ENCODE measurements at regions not wholly inside any gene's neighbourhood (a gene's known extent, or its start where the extent isn't known, plus 50 kb on each side); places are given as distances from the start of the nearest gene placed in this dataset.
A peak's percentile ranks its signal among the peaks of the same experiment; 100 is the strongest.

DNA sequence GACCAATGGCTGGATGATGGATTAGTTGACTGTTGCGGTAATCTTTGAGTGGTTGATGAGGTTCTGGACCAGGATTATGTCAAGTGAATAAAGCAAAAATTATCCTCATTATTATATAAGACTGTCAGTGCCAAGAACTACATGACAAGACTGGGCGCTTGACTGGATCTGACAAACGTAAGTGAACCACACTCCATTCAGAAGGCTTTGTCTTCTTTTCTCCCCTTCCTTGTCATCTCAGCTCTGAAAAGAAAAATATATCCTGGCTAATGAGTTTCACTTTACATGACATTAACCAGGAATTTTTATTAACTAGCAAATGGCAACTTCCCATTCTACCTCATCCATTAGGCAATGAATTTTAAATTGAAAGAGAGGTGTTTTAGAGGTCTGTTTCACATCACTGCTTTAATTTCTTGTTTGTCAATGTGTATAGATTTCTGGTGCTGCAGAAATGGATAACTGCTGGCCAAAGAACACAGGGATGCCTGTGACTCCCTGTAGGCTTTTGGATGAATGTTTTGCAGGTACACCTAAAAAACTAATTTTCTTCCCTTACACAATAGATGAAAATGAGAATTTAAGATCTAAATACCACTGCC is 150.1 kb downstream of the ELOVL4 start:
- Mint-ChIP-seq H3K4me1 (ENCODE audit: low read depth) (no peaks in the 10 kb centered on the region), H3K9me3 (ENCODE audit: low read depth) (no peaks in the 10 kb centered on the region), H3K4me3 (no peak overlapping the region), H3K27ac (no peak overlapping the region), H3K27me3 (no peaks in the 10 kb centered on the region), H3K36me3 (no peaks in the 10 kb centered on the region)

DNA sequence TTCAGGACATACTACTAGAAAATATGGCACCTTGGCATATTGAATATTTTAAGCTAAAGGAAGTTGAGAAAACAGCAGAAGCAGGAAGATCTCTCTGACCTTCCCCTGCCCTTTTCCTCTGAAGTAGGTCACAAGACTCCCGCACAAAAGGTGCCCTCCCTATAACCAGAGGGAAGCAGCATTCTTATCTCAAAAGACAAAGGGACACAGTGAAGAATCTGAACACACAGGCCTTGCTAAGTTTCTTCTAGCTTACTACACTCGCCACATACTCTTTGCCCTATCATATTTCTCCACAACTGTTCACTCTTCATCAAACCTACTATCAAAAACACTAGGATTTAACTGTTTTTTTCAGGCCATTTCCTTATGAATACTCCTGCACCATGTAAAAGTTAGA is 151.2 kb downstream of the ELOVL4 start:
- no peak overlapping the region for H3K27ac Mint-ChIP-seq
- H3K36me3 Mint-ChIP-seq: no peaks in the 10 kb centered on the region
- H3K27me3 Mint-ChIP-seq: no peaks in the 10 kb centered on the region
- no peaks in the 10 kb centered on the region for H3K9me3 Mint-ChIP-seq (ENCODE audit: low read depth)
- H3K4me1 Mint-ChIP-seq (ENCODE audit: low read depth): no peaks in the 10 kb centered on the region
- no peak overlapping the region for H3K4me3 Mint-ChIP-seq

DNA sequence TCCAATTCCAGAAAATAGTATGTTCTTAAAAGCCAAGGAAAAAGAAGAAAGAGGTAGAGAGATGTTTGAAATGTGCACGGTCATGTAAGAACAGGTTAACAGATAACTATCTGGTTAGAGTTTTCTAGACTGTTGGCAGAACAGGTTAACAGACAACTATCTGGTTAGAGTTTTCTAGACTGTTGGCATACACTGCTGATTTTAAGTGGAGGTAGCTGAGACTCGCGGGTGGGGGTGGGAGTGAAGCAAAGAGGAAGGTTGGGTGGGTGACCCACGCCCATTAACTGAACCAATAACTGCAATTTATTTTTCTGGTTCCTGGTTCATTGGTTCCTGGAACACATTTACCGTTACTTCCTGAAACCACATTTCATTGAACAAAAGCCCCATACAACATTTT is 157.5 kb downstream of the ELOVL4 start:
- Mint-ChIP-seq H3K9me3 (ENCODE audit: low read depth) (no peaks in the 10 kb centered on the region), H3K4me3 (no peak overlapping the region), H3K4me1 (ENCODE audit: low read depth) (no peaks in the 10 kb centered on the region), H3K36me3 (no peaks in the 10 kb centered on the region), H3K27me3 (no peaks in the 10 kb centered on the region), H3K27ac (no peak overlapping the region)

DNA sequence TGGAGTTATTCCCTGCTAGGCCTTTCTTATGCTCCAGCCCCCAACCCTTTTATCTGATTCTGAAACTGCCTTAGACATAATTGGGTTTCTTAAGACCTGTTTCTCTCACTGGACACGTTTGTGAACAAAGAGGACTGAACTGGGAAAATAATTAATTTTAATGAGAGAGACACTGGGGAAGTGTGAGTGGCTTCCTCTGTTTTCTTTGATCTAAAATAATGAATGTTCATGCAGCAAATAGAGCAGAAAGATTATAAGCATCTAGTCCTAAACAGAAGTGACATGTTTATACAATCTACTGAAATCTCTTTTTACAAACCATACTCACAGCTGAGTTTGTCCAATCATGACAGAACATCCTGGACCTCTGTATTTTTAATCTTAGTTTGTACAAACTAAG is 157.6 kb downstream of the SH3BGRL2 start:
- no peak overlapping the region for H3K4me3 Mint-ChIP-seq
- no peaks in the 10 kb centered on the region for H3K4me1 Mint-ChIP-seq (ENCODE audit: low read depth)
- H3K36me3 Mint-ChIP-seq: no peaks in the 10 kb centered on the region

DNA sequence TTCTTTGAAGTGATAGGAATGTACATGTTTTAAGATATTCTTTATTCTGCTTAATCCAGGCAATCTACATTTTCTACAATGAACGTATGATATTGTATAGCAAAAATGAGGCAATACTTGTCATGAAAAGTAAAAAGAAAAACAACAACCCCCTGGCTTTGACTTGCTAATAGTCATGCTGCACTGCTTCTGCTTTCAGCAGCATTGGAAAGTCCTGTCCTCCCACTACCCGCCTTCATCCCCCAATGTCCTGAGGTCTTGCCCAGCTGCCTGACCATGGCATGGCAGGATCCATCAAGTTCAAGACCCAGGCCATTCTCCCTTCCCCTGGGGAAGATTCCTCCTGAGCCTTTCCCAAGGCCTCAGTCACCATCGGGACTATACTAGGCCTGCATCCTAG is 156.5 kb downstream of the SH3BGRL2 start:
- Mint-ChIP-seq H3K4me3 (no peak overlapping the region), H3K9me3 (ENCODE audit: low read depth) (no peaks in the 10 kb centered on the region), H3K27me3 (no peaks in the 10 kb centered on the region), H3K36me3 (no peaks in the 10 kb centered on the region), H3K27ac (no peak overlapping the region), H3K4me1 (ENCODE audit: low read depth) (no peaks in the 10 kb centered on the region)

More for the DNA sequence above, 157.6 kb downstream of the SH3BGRL2 start:
- H3K9me3 Mint-ChIP-seq (ENCODE audit: low read depth): no peaks in the 10 kb centered on the region
- no peaks in the 10 kb centered on the region for H3K27me3 Mint-ChIP-seq
- no peak overlapping the region for H3K27ac Mint-ChIP-seq

DNA sequence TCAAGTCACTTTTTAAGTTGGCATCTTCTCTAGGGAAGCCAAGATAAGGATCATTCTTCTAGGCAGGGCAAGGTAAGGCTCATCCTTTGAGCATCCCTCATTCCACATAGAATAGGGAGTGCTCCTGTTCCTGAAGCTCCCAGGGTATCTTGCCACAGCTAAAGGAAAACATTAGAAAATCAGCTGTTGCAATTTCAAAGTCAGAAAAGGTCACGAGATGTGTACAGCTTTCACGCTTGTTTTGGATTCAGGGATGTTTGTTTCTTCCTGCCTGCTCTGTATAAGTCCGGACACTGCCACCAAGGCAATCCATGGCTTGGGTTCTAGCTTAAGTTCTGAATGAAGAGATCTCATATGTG is 153.2 kb downstream of the SH3BGRL2 start:
- Mint-ChIP-seq H3K36me3 (no peaks in the 10 kb centered on the region), H3K27ac (no peak overlapping the region), H3K4me1 (ENCODE audit: low read depth) (no peaks in the 10 kb centered on the region), H3K9me3 (ENCODE audit: low read depth) (no peaks in the 10 kb centered on the region), H3K4me3 (no peak overlapping the region), H3K27me3 (no peaks in the 10 kb centered on the region)

DNA sequence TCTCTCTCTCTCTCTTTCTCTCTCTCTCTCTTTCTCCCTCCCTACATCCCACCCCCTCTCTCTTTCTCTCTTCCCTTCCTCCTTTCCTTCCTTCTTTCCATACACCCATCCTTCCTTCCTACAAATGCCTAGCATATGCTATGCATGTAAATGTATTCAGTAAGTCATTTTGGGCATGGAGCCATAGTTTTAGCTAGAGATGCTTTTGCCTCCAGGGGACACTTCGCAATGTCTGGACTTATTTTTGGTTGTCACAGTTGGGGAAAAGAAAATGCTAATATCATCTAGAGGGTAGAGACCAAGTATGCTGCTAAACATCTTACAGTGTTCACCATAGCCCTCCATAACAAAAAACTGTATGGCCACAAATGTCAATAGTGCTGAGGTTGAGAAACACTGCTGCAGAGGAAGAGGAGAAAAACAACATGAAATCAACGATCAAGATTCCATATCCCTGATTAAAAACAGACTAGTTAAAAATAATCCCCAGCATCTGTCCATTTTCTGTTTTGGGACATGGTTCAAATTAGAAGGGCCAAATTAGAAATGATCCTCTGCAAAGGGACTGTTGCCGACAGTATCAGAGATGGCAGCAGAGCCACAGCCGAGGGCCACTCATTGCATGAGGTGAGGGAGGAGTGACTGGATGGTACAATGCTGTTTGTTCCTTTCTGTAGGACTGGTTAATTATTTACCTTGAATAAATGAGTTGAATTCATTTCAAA is 152.7 kb downstream of the SH3BGRL2 start:
- no peak overlapping the region for H3K4me3 Mint-ChIP-seq
- H3K9me3 Mint-ChIP-seq (ENCODE audit: low read depth): no peaks in the 10 kb centered on the region
- H3K27me3 Mint-ChIP-seq: no peaks in the 10 kb centered on the region
- no peaks in the 10 kb centered on the region for H3K4me1 Mint-ChIP-seq (ENCODE audit: low read depth)
- H3K36me3 Mint-ChIP-seq: no peaks in the 10 kb centered on the region
- no peak overlapping the region for H3K27ac Mint-ChIP-seq

DNA sequence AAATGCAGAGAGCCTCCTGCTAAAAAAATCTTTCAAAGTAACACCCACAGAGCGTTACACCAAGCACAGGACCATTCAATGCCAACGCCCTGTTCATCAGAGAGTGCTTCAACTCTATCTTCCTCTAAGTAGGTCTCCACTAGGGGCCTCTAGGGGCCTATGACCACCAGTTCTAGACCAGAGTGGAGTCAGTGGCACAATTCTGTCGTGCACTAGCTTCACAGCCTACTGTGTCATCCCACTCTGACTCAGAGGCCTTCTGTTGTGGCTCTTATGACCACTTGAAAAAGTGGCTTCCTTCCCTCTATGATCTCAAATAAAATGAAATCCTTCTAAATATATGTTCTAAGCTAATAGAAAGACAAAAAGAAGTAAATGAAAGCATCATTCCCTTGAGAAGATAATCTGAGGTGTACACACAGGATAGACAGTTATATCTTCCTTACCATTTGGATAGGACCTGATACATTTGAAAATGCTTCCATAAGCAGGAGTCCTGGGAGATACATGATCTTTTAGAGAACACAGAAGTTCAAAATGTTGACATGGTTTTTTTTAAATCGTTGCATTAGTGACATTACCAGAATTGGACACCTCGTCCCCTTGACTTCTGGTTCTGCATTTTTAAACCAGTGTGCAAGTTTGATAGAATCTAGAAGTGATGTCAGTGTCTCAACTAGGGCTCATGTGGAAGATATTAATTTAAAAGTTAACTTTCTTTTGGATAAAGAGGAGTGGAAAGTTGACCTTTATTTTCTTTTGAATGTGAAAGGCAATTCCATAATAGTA is 151.9 kb downstream of the SH3BGRL2 start:
- H3K27me3 Mint-ChIP-seq: no peaks in the 10 kb centered on the region
- H3K9me3 Mint-ChIP-seq (ENCODE audit: low read depth): no peaks in the 10 kb centered on the region
- no peaks in the 10 kb centered on the region for H3K36me3 Mint-ChIP-seq
- no peak overlapping the region for H3K4me3 Mint-ChIP-seq
- H3K4me1 Mint-ChIP-seq (ENCODE audit: low read depth): peaks cover under 1% of the 10 kb centered on the region
- H3K27ac Mint-ChIP-seq: no peak overlapping the region

DNA sequence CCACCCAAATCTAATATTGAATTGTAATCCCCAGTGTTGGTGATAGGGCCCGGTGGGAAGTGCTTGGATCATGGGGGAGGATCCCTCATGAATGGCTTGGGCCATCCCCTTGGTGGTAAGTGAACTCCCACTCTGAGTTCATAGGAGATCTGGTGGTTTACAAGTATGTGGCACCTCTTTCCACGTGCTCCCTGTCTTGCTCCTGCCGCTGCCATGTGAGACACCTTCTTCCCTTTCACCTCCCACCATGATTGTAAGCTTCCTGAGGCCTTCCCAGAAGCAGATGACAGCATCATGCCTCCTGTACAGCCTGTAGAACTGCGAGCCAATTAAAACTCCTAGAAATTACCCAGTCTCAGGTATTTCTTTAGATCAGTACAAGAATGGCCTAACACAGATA is 150.8 kb downstream of the SH3BGRL2 start:
- peaks cover under 1% of the 10 kb centered on the region for H3K27me3 Mint-ChIP-seq
- no peaks in the 10 kb centered on the region for H3K9me3 Mint-ChIP-seq (ENCODE audit: low read depth)
- H3K4me3 Mint-ChIP-seq: no peak overlapping the region

DNA sequence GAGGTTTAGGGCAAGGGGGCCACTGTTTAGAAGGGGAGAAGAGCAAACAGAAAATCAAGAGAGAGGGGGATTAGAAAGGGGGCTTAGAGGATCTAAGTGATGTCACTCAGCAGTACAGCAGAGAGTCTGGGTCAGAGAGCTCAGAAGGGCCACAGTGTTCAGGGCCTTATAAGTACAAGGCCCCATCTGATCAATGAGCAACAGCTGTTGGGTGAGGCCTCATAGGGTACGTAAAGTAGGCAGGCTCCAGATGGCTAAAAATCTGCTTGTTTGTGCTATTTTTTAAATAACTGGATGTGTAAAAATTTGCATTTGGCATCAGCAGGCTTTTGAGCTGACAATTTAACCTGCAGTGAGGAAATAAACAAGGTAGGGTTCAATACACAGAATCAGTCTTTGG is 149.8 kb downstream of the SH3BGRL2 start:
- no peak overlapping the region for H3K27ac Mint-ChIP-seq
- H3K27me3 Mint-ChIP-seq: peaks cover 1% of the 10 kb centered on the region
- no peaks in the 10 kb centered on the region for H3K9me3 Mint-ChIP-seq (ENCODE audit: low read depth)
- no peak overlapping the region for H3K4me3 Mint-ChIP-seq
- no peaks in the 10 kb centered on the region for H3K36me3 Mint-ChIP-seq
- H3K4me1 Mint-ChIP-seq (ENCODE audit: low read depth): peaks cover 8% of the 10 kb centered on the region

More for the DNA sequence above, 150.8 kb downstream of the SH3BGRL2 start:
- no peaks in the 10 kb centered on the region for H3K36me3 Mint-ChIP-seq
- no peak overlapping the region for H3K27ac Mint-ChIP-seq
- H3K4me1 Mint-ChIP-seq (ENCODE audit: low read depth): peaks cover 8% of the 10 kb centered on the region

DNA sequence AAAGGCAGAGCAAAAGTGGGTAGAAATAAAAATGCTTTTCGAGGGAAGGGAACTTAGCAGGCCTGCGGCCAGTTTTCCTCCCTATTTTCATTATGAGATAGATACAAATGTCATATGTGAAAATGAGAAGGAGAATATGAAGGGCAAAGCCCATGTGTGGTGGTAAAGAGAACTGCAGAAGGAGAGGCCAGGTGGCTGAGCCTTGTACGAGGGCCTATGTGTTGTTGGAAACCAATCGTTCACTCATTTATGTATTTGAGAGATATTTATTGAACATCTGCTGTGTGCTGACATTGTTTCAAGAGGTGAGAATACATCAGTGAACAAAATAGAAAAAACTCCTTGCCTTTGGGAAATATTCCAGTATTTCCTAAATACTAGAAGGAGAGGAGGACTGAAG is 147.7 kb downstream of the SH3BGRL2 start:
- Mint-ChIP-seq H3K27ac (no peak overlapping the region), H3K4me3 (no peak overlapping the region), H3K27me3 (peaks cover 1% of the 10 kb centered on the region), H3K4me1 (ENCODE audit: low read depth) (peaks cover 8% of the 10 kb centered on the region), H3K36me3 (no peaks in the 10 kb centered on the region), H3K9me3 (ENCODE audit: low read depth) (no peaks in the 10 kb centered on the region)

DNA sequence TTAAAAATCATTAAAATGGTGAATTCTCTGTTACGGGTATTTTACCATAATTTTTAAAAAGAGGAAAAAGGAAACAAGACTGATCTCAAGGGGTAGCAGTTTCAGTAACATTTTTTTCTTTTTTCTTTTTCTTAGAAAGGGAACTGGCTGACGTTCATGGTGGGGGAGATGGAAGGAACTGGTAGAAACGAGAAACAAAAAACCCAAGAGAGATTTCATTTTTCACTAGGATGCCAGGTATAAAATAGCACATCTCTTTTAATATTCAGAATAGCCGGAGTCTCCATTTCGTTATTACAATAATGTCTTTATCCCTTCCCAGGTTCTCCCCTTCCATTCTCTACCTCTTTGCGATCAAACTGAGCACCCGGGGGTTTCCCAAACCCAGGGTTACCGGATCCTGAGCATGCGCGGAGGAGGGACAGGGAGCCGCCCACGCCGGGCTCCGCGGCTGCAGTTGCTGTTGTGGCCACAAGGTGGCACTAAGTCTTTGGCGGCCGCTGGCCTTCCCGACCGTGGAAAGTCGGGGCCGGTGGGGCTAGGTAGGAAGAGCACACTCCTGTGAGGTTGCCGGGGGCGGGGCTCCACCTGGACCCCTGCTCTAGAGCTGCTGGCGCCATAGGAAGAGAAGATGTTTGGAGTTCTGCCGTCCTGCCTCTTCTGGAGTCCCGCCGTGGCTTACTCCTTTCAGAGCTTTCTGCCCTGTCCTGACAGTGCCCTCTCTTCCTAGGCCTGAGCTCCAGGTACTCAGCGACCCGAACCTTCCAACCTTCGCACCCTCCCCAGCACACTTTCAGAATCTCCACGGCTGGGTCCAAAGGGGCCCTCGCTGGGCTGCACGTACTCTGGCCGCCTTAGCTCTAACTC is 146.8 kb downstream of the SH3BGRL2 start:
- H3K9me3 Mint-ChIP-seq (ENCODE audit: low read depth): no peaks in the 10 kb centered on the region
- H3K36me3 Mint-ChIP-seq: no peaks in the 10 kb centered on the region
- peak overlapping the region; percentile 81 for H3K4me3 Mint-ChIP-seq
- peaks cover 1% of the 10 kb centered on the region for H3K27me3 Mint-ChIP-seq
- H3K4me1 Mint-ChIP-seq (ENCODE audit: low read depth): peaks cover 8% of the 10 kb centered on the region
- peak overlapping the region; percentile 52 for H3K27ac Mint-ChIP-seq

DNA sequence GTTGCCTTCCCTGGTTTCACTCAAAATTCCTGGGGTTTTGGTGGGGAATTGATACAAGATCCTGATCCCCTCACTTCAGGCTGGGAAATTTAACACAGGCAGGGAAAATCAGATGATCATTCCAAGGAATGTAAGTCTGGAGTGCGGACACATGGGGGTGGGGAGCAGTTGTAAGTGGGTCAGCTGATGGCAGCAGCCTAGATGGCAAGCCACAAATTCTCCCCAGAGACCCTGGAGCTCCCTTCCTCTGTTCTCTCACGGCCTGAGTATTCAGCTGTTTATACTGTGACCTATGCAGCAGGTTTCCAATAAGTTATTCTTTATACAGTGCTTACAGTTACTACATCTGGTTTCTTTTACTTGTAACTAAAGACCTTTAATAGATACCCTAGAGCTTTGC is 144.9 kb downstream of the SH3BGRL2 start:
- Mint-ChIP-seq H3K27ac (no peak overlapping the region), H3K27me3 (peaks cover 1% of the 10 kb centered on the region), H3K4me3 (peak overlapping the region; percentile 0)

DNA sequence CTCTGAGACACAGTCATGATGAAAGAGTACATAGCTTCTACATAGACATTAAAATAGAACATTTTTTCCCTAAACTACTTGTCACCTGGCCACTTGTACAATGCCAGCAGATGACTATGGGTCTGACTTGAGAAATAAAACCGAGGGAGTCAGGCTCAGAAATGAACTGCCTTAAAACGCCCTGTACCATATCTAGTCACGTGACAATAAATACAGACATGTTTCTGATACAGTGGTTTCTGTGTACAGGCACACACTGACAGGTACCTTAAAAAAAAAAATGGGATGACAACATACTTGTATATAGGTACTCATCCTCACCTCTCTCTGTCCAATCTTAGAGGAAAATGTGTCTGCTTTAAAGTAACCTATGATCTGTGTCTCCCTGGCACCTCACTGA is 144.1 kb downstream of the SH3BGRL2 start:
- Mint-ChIP-seq H3K4me3 (no peak overlapping the region), H3K4me1 (ENCODE audit: low read depth) (peaks cover 8% of the 10 kb centered on the region)

More for the DNA sequence above, 144.9 kb downstream of the SH3BGRL2 start:
- peaks cover 8% of the 10 kb centered on the region for H3K4me1 Mint-ChIP-seq (ENCODE audit: low read depth)
- no peaks in the 10 kb centered on the region for H3K9me3 Mint-ChIP-seq (ENCODE audit: low read depth)
- H3K36me3 Mint-ChIP-seq: no peaks in the 10 kb centered on the region

DNA sequence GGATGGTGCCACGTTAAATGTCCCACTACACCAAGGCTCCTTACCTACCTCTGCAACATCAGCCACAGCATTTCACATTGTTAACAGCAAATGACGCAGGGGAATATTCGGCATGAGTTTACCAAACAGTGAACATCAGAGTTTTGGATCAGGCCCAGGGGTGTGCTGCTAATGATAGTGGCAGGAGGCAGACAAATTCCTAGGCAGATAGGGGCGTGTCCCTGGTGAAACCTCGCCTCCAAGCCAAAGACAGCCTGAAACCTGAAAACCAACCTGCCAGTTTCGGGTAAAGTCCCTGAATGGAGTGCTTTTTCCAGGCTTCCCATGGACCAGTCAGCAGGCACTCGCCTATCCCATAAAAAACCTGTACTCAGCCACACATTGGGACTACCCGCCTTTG is 133.6 kb downstream of the SH3BGRL2 start:
- H3K4me1 Mint-ChIP-seq (ENCODE audit: low read depth): no peaks in the 10 kb centered on the region
- H3K4me3 Mint-ChIP-seq: no peak overlapping the region
- peaks cover 5% of the 10 kb centered on the region for H3K9me3 Mint-ChIP-seq (ENCODE audit: low read depth)

More for the DNA sequence above, 144.1 kb downstream of the SH3BGRL2 start:
- no peak overlapping the region for H3K27ac Mint-ChIP-seq
- H3K9me3 Mint-ChIP-seq (ENCODE audit: low read depth): no peaks in the 10 kb centered on the region
- H3K36me3 Mint-ChIP-seq: no peaks in the 10 kb centered on the region
- peaks cover 1% of the 10 kb centered on the region for H3K27me3 Mint-ChIP-seq

More for the DNA sequence above, 133.6 kb downstream of the SH3BGRL2 start:
- peaks cover 7% of the 10 kb centered on the region for H3K36me3 Mint-ChIP-seq
- H3K27ac Mint-ChIP-seq: no peak overlapping the region
- peaks cover 5% of the 10 kb centered on the region for H3K27me3 Mint-ChIP-seq
